GM12878 (cell line): ENCODE measurements at regions not wholly inside any gene's neighbourhood (a gene's known extent, or its start where the extent isn't known, plus 50 kb on each side); places are given as distances from the start of the nearest gene placed in this dataset.

Source experiments
- CHD1 ChIP-seq: IDR thresholded peaks from 2 replicates; pipeline ENCODE4 v1.6.1; 2012; ENCODE audit warnings: low read depth, low read length, improper control_type of control experiment
- CHD2 ChIP-seq: IDR thresholded peaks from 2 replicates; pipeline ENCODE4 v1.6.1; 2011; ENCODE audit warnings: low read depth, low read length, improper control_type of control experiment, borderline replicate concordance
- CTCF ChIP-seq, 3 experiments: IDR thresholded peaks in 2 of 3; conservative IDR thresholded peaks in 1 of 3; 2 replicates each; pipeline ENCODE4 v1.5.1; 2011; ENCODE audit warnings: low read depth in 3 of 3, low read length in 3 of 3, mild to moderate bottlenecking in 3 of 3, control low read depth in 2 of 3, moderate library complexity in 2 of 3, inconsistent platforms in 1 of 3, mixed read lengths in 1 of 3; ENCODE audit not compliant: control insufficient read depth in 2 of 3, insufficient read depth in 1 of 3; ENCODE audit errors: extremely low read depth in 1 of 3
- GABPA ChIP-seq: IDR thresholded peaks from 2 replicates; pipeline ENCODE4 v1.6.1; 2014; ENCODE audit warnings: antibody characterized with exemption, low read depth, mild to moderate bottlenecking, inconsistent platforms
- NRF1 ChIP-seq: conservative IDR thresholded peaks from 2 replicates; pipeline ENCODE4 v1.6.1; 2011; ENCODE audit warnings: mild to moderate bottlenecking, low read depth, low read length, improper control_type of control experiment
- POLR2A ChIP-seq: IDR thresholded peaks from 2 replicates; pipeline ENCODE4 v1.6.1; 2011; ENCODE audit warnings: low read depth, mild to moderate bottlenecking, low read length
- POLR2AphosphoS5 ChIP-seq: IDR thresholded peaks from 2 replicates; pipeline ENCODE4 v1.6.1; 2011; ENCODE audit warnings: mild to moderate bottlenecking, low read length, inconsistent platforms
- POU2F2 ChIP-seq: IDR thresholded peaks from 3 replicates; pipeline ENCODE4 v1.6.1; 2011; ENCODE audit warnings: low read depth, mild to moderate bottlenecking, low read length, borderline replicate concordance
- RAD21 ChIP-seq: IDR thresholded peaks from 2 replicates; pipeline ENCODE4 v1.6.1; 2011; ENCODE audit warnings: mild to moderate bottlenecking, low read depth, low read length, moderate library complexity; ENCODE audit not compliant: insufficient read depth
- RB1 ChIP-seq: fragments of 450-650 bp; formaldehyde crosslinking; IDR thresholded peaks from 2 replicates; pipeline ENCODE4 v1.6.1; 2017; ENCODE audit warnings: mild to moderate bottlenecking, borderline replicate concordance
- RFX5 ChIP-seq: IDR thresholded peaks from 2 replicates; pipeline ENCODE4 v1.6.1; 2011; ENCODE audit warnings: low read depth, low read length, improper control_type of control experiment
- YY1 ChIP-seq: IDR thresholded peaks from 2 replicates; pipeline ENCODE4 v1.6.1; 2011; ENCODE audit warnings: low read depth, mild to moderate bottlenecking, low read length
- ZBED1 ChIP-seq: IDR thresholded peaks from 2 replicates; pipeline ENCODE4 v1.6.1; 2016; ENCODE audit warnings: borderline replicate concordance
- TF ChIP-seq, protein P1 (sequence below): IDR thresholded peaks from 2 replicates; pipeline ENCODE4 v1.6.1; 2011; ENCODE audit warnings: low read depth, mild to moderate bottlenecking, low read length, moderate library complexity, borderline replicate concordance; ENCODE audit errors: extremely low read depth

DNA sequence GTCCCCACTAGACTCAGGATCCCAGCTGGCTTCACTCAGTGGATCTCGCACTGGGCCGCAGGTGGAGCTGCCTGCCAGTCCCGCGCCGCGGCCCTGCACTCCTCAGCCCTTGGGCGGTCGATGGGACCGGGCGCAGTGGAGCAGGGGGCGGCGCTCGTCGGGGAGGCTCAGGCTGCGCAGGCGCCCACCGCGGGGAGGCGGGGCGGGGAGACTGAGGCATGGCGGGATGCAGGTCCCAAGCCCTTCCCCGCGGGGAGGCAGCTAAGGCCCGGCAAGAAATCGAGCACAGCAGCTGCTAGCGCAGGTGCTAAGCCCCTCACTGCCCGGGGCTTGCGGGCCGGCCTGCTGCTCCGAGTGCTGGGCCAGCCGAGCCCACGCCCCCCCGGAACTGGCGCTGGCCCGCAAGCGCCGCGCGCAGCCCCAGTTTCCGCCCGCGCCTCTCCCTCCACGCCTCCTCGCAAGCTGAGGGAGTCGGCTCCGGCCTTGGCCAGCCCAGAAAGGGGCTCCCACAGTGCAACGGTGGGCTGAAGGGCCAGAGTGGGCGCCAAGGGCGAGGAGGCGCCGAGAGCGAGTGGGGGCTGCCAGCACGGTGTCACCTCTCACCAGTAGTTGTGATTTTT, 1038.0 kb downstream of the PCDH19 start:
- TF ChIP-seq POLR2A: no peak
- no peak for TF ChIP-seq CTCF (IDR thresholded peaks at IDR 0.05 in 2 of 3, conservative IDR thresholded peaks at IDR 0.05 in 1 of 3; ENCODE audit: control insufficient read depth in 2 of 3, extremely low read depth in 1 of 3, insufficient read depth in 1 of 3, low read depth in 3 of 3, low read length in 3 of 3)
- TF ChIP-seq YY1: no peak
- no peak for TF ChIP-seq ZBED1
- no peak for TF ChIP-seq POLR2AphosphoS5
- TF ChIP-seq RFX5: no peak
- TF ChIP-seq RAD21: no peak
- TF ChIP-seq, protein P1, sequence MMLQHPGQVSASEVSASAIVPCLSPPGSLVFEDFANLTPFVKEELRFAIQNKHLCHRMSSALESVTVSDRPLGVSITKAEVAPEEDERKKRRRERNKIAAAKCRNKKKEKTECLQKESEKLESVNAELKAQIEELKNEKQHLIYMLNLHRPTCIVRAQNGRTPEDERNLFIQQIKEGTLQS: no peak
- no peak for TF ChIP-seq RB1
- TF ChIP-seq POU2F2: no peak
- no peak for TF ChIP-seq GABPA
- no peak for TF ChIP-seq CHD2
- TF ChIP-seq CHD1: no peak
- TF ChIP-seq NRF1: no peak
